HG02623 (cell line): ENCODE measurements at regions not wholly inside any gene's neighbourhood (a gene's known extent, or its start where the extent isn't known, plus 50 kb on each side); places are given as distances from the start of the nearest gene placed in this dataset.
"Not testable (repeated sequence)": the region's sequence is repeated elsewhere in the genome, so short reads cannot be mapped to it uniquely, and the experiment has no call there.

Source experiments
- ATAC-seq: cut with Tn5 transposase; IDR thresholded peaks from one replicate; pipeline ENCODE4 v1.9.1; 2021; ENCODE audit warnings: moderate library complexity; ENCODE audit not compliant: unreplicated experiment

GRCh38 chr16:52309446-52310416 is 237.2 kb downstream of the TOX3 start:
- ATAC-seq = no peak

- no peak for ATAC-seq
Observed at GRCh38 chr16:52308051-52308450, 238.9 kb downstream of the TOX3 start.

- no peak for ATAC-seq
Observed at GRCh38 chr16:52301026-52301425, 245.9 kb downstream of the TOX3 start.

GRCh38 chr16:52298769-52299168 is 248.2 kb downstream of the TOX3 start:
- no peak for ATAC-seq

- ATAC-seq = not testable (repeated sequence)
Observed at GRCh38 chr16:52296706-52297315, 250.1 kb downstream of the TOX3 start.

GRCh38 chr16:52296076-52296475 is 250.9 kb downstream of the TOX3 start:
- no peak for ATAC-seq

GRCh38 chr16:52294660-52295059 is 252.3 kb downstream of the TOX3 start:
- ATAC-seq = no peak

- ATAC-seq = no peak
Observed at GRCh38 chr16:52293204-52293603, 253.7 kb downstream of the TOX3 start.

- ATAC-seq = no peak
Observed at GRCh38 chr16:52283584-52284375, 263.2 kb downstream of the TOX3 start.

- no peak for ATAC-seq
Observed at GRCh38 chr16:52283018-52283417, 263.9 kb downstream of the TOX3 start.

GRCh38 chr16:52280086-52280485 is 266.9 kb downstream of the TOX3 start:
- ATAC-seq = no peak

- no peak for ATAC-seq
Observed at GRCh38 chr16:52271088-52271750, 275.7 kb downstream of the TOX3 start.

- ATAC-seq = no peak
Observed at GRCh38 chr16:52265446-52265861, 281.5 kb downstream of the TOX3 start.

- ATAC-seq = no peak
Observed at GRCh38 chr16:52257534-52257933, 289.4 kb downstream of the TOX3 start.

- ATAC-seq = no peak
Observed at GRCh38 chr16:52256310-52257078, 290.4 kb downstream of the TOX3 start.

- no peak for ATAC-seq
Observed at GRCh38 chr16:52254746-52255145, 292.2 kb downstream of the TOX3 start.

- ATAC-seq = no peak
Observed at GRCh38 chr16:52252680-52253079, 294.3 kb downstream of the TOX3 start.

- no peak for ATAC-seq
Observed at GRCh38 chr16:52251495-52251894, 295.4 kb downstream of the TOX3 start.

GRCh38 chr16:52247737-52248136 is 299.2 kb downstream of the TOX3 start:
- no peak for ATAC-seq

GRCh38 chr16:52238710-52239109 is 308.2 kb downstream of the TOX3 start:
- ATAC-seq = no peak
